Choroid plexus epithelial cell (primary cell): ENCODE measurements at regions not wholly inside any gene's neighbourhood (a gene's known extent, or its start where the extent isn't known, plus 50 kb on each side); places are given as distances from the start of the nearest gene placed in this dataset.

Source experiments
- DNase-seq: peaks from one replicate; pipeline ENCODE4 v3.0.0-alpha.2; 2010; ENCODE audit warnings: low read depth
- H3K4me3 ChIP-seq: 2 replicates; pipeline ENCODE4 v1.5.1; 2011; ENCODE audit warnings: low read depth, mild to moderate bottlenecking, control low read depth, low read length, moderate library complexity
- CTCF ChIP-seq: conservative IDR thresholded peaks from 2 replicates; pipeline ENCODE4 v1.5.1; 2011; ENCODE audit warnings: low read depth, mild to moderate bottlenecking, control low read depth, inconsistent platforms, low read length, moderate library complexity

- H3K4me3 ChIP-seq = no peak overlapping the region
- TF ChIP-seq CTCF = no peak
- peak; percentile 43 for DNase-seq
Observed at GRCh38 chr21:35428001-35428320, 378.9 kb upstream of the RUNX1 start.

- DNase-seq = no peak
- no peak overlapping the region for H3K4me3 ChIP-seq
- TF ChIP-seq CTCF = no peak
Observed at GRCh38 chr21:35427320-35428000, 378.4 kb upstream of the RUNX1 start.

GRCh38 chr21:35426897-35427296 is 377.8 kb upstream of the RUNX1 start:
- DNase-seq = no peak
- no peak for TF ChIP-seq CTCF
- no peak overlapping the region for H3K4me3 ChIP-seq

- no peak overlapping the region for H3K4me3 ChIP-seq
- TF ChIP-seq CTCF = no peak
- no peak for DNase-seq
Observed at GRCh38 chr21:35426469-35426868, 377.4 kb upstream of the RUNX1 start.

- TF ChIP-seq CTCF = no peak
- no peak for DNase-seq
- H3K4me3 ChIP-seq = no peak overlapping the region
Observed at GRCh38 chr21:35424122-35424521, 375.0 kb upstream of the RUNX1 start.

GRCh38 chr21:35423709-35424108 is 374.6 kb upstream of the RUNX1 start:
- DNase-seq = peak; percentile 62
- TF ChIP-seq CTCF = no peak
- H3K4me3 ChIP-seq = no peak overlapping the region

GRCh38 chr21:35422011-35422410 is 372.9 kb upstream of the RUNX1 start:
- DNase-seq = no peak
- no peak for TF ChIP-seq CTCF
- H3K4me3 ChIP-seq = no peak overlapping the region
